Limb (tissue), 2 donors: ENCODE measurements at regions not wholly inside any gene's neighbourhood (a gene's known extent, or its start where the extent isn't known, plus 50 kb on each side); places are given as distances from the start of the nearest gene placed in this dataset.
"Not testable (repeated sequence)": the region's sequence is repeated elsewhere in the genome, so short reads cannot be mapped to it uniquely, and the experiment has no call there.

Experiments
- DNase-seq, 2 donors: peaks; one replicate each; pipeline ENCODE4 v3.0.0-alpha.2; 2016; ENCODE audit errors: extremely low spot score in 2 of 2

DNA sequence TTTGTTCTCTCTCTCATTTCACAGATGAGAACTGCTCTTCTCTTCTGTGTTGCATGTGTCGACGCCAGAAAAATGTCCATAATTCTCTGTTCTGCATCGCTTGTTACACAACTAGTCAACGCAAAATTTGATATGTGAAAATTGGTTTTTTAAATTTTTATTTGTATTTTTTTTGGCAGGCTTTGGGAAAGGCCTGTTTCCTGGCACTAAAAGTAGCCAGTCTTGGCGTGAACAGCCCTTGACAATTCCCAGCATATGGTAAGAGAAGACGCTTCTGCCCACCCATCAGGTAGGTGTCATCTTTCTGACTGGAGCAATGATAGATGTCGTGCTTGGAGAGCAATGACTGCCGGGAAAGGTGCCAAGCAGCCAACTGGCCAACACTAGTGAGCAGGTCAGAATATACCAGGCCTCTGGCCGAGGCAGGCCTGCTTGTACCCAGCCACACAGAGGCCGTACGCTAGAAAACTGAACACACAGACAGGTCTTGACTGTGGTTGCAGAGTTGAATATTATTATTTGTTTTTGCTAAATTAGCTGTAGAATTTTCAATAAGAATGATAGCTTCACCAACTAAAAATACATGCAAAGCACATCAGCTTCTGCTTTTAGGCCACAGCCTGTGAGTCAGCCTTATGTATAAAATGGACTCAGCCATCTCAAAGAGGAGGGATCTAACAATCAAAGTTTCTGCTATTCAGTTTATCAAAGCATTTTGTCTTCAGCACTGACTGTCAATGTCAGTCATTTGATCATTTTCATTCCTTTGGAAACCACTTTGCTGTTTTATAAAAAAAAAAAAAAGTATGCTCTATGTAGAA, 837.5 kb downstream of the MCTP2 start:
- no peak for DNase-seq

DNA sequence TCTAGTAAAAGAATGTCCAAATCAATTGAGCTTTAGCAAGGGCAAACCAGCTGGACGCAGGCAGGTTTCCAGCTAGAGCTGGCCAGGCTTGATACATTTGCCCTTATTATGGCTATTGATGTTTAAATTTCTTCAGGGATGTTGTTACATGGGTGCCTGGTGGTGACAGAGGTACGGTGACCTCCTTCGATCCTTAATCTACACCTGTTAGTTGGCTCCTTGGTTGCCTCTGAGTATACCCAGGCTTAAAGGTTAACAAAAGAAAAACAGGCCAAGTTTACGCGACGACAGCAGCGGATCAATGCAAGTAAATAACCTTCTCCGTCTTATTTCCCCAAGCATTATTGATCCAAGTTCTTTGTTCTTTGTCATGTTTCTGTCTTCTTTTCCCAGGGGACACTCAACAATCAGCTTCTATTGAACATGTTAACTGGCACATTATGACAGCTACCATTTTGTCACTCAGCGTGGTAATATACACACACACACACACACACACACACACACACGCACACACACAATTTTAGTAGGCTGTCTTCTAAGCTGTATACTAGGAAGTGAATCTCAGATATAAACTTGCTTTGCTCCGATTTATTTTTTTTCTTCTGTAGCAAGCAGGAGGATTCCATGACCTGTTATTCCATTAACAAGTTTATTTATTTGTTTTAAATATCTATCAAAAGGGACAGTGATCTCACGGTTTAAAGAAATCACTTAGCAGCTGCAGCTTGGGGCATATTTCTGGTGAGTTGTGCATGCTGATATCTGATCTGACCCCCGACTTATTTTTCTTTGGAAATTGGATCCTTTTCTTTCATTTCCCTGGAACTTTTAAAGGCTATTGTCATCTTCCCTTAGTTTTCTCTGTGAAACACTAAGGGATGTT, 844.7 kb downstream of the MCTP2 start:
- DNase-seq, result no peak

- DNase-seq, result no peak
Measured at GRCh38 chr15:95076678-95076990, 845.3 kb downstream of the MCTP2 start.

- DNase-seq, result peak in 1 of 2 donors; percentile 19
Measured at GRCh38 chr15:95078003-95078402, 846.6 kb downstream of the MCTP2 start.

DNA sequence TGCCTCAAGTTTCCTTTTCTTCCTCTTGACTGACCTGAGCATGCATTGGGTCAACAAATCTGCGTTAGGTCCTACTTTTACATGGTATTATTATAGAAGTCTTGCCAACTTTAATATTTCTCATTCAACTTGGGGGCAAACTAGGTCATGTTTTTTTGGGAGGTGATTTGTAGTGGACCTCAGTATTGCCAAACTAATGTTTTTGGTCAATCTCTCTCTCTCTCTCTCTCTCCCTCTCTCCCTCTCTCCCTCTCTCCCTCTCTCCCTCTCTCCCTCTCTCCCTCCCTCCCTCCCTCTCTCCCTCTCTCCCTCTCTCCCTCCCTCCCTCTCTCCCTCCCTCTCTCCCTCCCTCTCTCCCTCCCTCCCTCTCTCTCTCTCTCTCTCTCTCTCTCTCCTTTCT, 848.9 kb downstream of the MCTP2 start:
- DNase-seq, result not testable (repeated sequence)

DNA sequence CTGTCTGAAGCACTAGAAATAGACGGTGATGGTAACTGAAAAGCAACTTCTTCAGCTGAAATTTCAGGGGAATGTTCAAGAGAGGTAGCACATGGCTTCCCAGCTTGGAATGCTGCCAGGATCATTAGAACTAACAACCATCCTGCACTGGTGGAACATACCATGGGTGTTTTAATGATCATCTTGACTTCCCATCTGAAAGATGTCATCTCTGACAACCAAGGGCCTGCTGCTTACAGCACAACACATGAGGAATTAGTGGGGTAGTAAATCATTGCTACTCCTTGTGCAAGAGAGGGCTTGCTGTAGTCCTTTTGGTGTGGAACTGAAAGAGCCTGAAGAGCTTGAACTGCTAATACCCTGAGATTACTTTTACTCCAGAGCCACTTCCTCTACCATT, 853.7 kb downstream of the MCTP2 start:
- DNase-seq, result peak in 1 of 2 donors; percentile 65

GRCh38 chr15:95086531-95087252, 855.3 kb downstream of the MCTP2 start:
- DNase-seq, result peak in 1 of 2 donors; percentile 45

GRCh38 chr15:95087253-95087609, 855.9 kb downstream of the MCTP2 start:
- no peak for DNase-seq

GRCh38 chr15:95091444-95091843, 860.1 kb downstream of the MCTP2 start:
- DNase-seq, result no peak

DNA sequence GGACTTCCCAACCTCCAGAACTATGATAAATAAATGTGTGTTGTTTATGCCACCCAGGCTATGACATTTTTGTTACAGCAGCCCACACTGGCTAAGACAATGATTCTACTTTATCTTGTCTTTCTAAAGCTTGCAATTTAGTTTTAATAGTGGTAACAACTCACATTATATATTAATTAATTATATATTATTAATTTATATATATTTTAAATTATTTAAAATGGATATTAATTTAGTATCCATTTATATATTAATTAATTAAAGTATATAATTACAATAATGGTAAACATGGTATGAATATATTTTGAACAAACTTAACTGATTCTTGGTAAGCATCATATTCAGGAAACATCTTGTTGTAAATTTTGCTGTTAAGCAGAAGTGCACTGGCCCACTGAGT, 863.9 kb downstream of the MCTP2 start:
- DNase-seq, result no peak

GRCh38 chr15:95096651-95097050, 865.3 kb downstream of the MCTP2 start:
- DNase-seq, result no peak

DNA sequence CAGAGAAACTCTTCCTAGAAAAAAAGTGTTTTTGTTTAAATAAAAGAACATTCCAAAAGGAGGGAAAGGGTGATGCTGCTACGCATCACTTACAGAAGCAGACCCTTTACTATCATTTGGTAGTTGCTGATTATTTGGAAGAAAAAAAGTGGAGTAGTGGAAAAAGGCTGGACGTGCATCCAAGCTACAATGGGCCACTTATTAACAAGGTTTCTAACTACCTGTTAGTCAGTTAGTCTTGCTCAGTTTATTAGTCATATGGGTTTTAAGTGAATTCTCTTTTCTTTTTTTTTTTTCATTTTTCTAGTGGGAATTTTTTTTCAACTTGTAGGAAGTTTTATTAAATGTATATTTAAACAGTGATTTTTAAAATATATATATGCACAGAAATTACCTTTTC, 866.0 kb downstream of the MCTP2 start:
- no peak for DNase-seq

- DNase-seq, result no peak
Measured at GRCh38 chr15:95105229-95105628, 873.9 kb downstream of the MCTP2 start.

DNA sequence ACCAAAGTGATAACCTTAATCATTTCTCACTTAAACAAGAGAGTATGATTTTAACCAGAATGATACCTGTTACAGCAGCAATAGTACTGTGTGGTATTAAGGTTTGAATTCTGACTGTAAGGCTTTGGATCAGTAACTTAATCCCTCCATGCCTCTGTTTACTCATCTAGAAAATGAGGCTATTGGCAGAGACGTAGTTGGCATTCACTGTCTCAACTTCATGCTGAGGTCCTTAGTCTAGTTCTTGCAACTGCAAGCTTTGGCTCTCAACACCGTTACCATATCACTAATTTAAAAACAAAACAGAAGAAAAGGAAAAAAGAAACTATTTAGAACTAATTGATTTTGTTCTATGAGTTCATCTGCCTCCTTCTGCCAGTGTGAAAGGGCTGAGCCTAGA, 875.4 kb downstream of the MCTP2 start:
- no peak for DNase-seq

- no peak for DNase-seq
Measured at GRCh38 chr15:95108673-95109072, 877.3 kb downstream of the MCTP2 start.

DNA sequence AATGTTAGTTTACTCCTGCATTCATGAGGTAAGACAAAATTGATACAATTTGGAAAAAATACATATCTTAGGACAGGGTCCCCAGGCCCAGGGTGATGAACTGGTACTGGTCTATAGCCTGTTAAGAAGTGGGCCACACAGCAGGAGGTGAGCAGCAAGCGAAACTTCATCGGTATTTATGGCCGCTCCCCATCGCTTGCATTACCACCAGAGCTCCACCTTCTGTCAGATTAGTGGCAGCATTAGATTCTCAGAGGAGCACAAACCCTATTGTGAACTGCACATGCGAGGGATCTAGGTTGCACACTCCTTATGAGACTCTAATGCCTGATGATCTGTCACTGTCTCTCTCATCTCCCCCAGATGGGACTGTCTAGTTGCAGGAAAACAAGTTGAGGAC, 880.6 kb downstream of the MCTP2 start:
- DNase-seq, result no peak

- DNase-seq, result no peak
Measured at GRCh38 chr15:95113041-95113440, 881.7 kb downstream of the MCTP2 start.

GRCh38 chr15:95119041-95119610, 887.8 kb downstream of the MCTP2 start:
- DNase-seq, result no peak

DNA sequence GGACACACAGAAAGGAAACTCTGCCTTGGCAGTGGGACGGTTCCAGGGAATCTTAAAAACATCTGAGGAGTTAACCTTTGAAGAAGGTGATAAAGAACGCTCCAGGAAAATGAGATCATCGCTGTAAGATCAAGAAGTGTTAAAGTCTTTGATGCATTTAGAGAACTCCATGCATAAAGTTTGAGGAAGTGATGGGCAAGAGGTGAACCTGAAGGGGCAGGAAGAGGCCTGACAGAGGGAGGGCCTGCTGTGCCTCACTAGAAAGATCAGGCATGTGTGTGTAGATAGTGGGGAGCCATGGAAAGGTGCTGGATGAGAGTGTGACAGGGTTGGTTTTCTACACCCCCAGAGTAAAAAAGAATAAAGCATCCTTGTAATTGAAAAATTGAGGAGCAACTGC, 889.2 kb downstream of the MCTP2 start:
- DNase-seq, result no peak

DNA sequence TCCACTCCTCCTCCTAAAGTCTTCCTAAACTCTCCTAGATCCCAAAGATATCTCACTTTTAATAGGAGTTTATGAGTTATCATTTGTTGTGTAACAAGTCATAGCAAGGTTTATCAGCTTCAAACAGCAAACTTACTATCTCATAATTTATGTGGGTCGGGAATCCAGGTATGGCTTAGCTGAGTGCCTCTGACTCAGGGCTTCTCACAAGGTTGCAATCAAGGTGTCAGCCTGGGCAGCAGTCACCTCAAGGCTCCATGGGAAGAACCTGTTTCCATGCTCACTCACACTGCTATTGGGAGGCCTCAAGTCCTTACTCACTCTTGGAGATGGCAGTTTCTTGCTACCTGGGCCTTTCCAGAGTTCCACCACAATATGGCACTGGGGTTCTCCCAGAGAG, 889.8 kb downstream of the MCTP2 start:
- no peak for DNase-seq

DNA sequence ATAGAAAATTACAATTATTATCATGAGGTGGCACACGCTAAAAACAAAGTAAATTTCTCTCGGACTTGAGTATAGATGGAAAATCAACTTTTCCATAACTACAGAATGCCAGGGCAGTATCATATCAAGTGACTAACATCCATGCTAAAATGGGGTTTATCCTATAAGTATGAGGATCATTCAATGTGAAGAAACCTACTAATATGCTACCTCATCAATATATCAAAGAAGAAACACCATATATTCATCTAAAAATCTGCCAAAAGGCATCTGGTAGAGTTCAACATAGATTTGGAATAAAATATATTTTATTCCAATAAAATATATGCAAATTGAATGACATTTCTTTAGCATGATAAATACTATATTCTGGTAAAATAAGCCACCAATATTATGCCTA, 894.4 kb downstream of the MCTP2 start:
- no peak for DNase-seq

DNA sequence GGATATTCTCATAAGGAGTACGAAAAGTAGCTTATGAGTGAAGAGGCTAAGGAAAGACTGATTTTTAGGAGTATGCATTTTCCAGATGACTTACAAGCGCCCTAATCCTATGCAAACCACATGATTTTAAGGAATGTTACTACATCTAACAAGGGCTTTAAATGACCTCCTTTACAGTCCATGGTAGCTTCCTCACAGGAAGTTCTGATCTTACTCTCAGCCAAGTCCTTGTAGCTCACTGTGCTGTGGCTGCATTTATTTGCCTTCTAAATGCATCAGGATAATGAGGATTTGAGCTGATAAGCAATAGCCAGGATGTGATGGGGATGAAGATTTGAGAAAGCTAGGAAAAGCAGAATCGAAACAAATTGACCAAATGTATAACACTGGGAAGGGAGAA, 896.0 kb downstream of the MCTP2 start:
- no peak for DNase-seq
